ENCODE measurements at regions not wholly inside any gene's neighbourhood (a gene's known extent, or its start where the extent isn't known, plus 50 kb on each side); places are given as distances from the start of the nearest gene placed in this dataset.
"Not testable (repeated sequence)": the region's sequence is repeated elsewhere in the genome, so short reads cannot be mapped to it uniquely, and the experiment has no call there.

DNA sequence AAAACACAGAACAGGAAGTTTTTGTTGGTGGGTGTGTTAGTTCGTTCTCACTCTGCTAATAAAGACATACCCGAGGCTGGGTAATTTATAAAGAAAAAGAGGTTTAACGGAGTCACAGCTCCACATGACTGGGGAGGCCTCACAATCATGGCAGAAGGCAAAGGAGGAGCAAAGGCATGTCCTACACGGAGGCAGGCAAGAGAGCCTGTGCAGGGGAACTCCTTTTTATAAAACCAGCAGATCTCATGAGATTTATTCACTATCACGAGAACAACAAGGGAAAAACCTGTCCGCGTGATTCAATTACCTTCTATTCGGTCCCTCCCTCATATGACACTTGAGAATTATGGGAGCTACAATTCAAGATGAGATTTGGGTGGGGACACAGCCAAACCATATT is 96.6 kb downstream of the TLR5 start:
- not testable (repeated sequence) for TF ChIP-seq CTCF (IDR thresholded peaks at IDR 0.05; ENCODE audit: extremely low read depth in 1 of 2, insufficient read depth in 1 of 2, low read depth in 1 of 2, low read length in 2 of 2); MAX (IDR thresholded peaks at IDR 0.05; ENCODE audit: insufficient read depth, insufficient read length); POLR2A (IDR thresholded peaks at IDR 0.05; ENCODE audit: low read depth, low read length); EZH2 (IDR thresholded peaks at IDR 0.05; ENCODE audit: borderline replicate concordance, low read depth, low read length, severe bottlenecking); FOS (IDR thresholded peaks at IDR 0.05; ENCODE audit: borderline replicate concordance, insufficient read depth, low read length); MYC (IDR thresholded peaks at IDR 0.05; ENCODE audit: low read depth, low read length)
